GM18499 (cell line): ENCODE measurements at regions not wholly inside any gene's neighbourhood (a gene's known extent, or its start where the extent isn't known, plus 50 kb on each side); places are given as distances from the start of the nearest gene placed in this dataset.

Experiments used
- ATAC-seq: cut with Tn5 transposase; IDR thresholded peaks from one replicate; pipeline ENCODE4 v1.9.1; 2021; ENCODE audit warnings: moderate number of reproducible peaks; ENCODE audit not compliant: insufficient read depth, unreplicated experiment

DNA sequence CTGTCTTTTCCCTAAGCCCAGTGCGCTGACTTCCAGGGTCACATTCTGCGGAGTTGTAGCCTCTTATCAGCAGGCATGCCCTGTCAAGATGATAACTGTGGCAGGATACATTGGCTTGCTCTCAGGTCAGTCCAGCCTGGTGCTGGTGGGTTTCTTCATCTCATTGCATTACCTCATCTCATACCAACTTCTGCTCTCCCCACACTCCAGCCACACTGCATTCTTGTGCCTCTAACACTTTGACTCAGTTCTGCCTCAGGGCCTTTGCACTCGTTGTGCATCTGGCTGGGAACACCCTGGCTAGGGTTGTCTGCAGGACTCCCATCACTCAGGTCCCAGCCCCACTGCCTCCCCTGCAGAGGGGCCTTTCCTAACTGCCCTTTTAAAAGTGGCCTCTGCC is 110.3 kb upstream of the BACH2 start:
- ATAC-seq, result no peak

DNA sequence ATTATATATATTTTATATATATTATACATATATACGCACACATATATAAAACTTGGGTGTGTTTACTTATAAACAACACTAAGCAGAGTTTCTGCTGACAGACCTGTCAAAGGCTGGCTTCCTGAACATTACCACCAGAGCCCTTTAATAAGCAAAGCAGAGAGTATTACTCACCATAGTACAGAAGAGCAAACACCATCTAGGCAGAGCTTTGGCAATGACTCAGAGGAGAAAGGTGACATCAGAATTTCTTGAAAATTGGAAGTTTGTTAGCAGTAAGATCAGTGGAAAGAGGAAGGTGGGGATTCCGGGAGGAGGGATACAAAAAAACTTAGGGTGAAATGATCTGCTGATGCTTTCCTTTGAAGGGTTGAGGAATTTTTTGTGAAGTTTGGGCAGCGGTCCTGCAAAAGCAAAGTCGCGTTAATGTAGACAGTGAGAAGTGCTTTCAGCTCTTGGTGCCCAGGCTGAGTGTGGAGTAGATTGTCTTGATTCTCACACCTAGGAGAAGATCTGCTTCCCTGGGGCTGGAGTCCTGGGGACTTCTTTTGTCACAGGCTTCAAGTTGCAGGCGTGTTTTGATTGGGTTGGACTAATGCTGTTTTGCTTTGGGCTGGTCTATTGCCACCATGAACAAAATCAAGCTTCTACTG is 109.6 kb upstream of the BACH2 start:
- no peak for ATAC-seq

DNA sequence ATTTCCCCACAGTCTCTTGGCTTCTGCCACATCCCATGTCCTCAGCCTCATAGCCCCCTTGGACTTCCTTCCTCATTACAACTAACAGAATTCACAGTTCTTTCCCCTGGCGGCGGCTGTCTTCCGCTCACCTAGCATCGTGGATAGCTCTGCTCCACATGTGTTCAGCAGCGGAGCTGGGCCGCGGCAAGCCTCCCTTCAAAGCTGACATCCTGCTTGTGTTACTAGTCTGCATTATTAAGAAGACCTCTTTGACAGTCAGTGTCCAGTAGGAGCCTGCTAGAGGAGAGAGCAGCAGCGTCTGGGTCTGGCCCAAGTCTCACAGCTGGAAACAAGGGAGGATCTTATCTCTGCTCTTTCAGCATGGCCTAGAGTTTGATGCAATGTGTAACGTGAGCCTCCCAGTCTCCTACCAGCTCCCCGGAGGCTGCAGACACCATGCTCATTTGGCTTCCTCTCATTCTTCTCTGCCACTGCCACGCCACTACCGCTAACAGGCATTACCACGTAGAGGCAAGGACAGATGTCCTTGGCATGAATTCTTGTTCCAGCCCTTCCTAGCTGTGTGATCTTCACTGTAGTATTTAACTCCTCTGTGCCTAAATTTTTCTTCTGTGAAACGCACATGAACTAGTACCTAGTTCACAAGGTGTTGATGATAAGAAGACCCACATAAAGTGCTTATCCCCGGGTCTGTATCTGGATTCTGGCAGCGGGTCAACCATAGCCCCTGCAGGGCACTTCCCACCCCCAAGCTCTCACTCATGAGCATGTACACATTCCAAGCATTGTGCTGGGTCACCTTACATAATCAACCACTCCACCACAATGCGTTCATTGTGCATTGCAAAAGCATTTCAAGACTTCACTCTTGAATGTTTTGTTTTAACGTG is 107.1 kb upstream of the BACH2 start:
- ATAC-seq, result no peak

DNA sequence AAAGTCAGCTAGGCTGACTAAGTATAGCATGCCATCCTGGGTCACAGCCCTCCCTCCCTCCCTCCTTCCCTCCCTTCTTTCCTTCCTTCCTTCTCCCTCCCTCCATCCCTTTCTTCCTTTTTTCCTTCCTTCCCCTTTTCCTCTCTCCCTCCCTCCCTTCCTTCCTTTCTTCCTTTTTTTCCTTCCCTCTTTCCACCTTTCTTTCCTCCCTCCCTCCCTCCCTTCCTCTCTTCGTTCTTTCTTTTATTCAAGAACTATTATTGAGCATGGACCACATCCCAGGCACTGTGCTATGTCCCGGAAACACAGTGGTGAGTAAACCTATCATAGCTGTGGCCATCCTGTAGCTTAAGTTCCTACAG is 106.2 kb upstream of the BACH2 start:
- no peak for ATAC-seq

DNA sequence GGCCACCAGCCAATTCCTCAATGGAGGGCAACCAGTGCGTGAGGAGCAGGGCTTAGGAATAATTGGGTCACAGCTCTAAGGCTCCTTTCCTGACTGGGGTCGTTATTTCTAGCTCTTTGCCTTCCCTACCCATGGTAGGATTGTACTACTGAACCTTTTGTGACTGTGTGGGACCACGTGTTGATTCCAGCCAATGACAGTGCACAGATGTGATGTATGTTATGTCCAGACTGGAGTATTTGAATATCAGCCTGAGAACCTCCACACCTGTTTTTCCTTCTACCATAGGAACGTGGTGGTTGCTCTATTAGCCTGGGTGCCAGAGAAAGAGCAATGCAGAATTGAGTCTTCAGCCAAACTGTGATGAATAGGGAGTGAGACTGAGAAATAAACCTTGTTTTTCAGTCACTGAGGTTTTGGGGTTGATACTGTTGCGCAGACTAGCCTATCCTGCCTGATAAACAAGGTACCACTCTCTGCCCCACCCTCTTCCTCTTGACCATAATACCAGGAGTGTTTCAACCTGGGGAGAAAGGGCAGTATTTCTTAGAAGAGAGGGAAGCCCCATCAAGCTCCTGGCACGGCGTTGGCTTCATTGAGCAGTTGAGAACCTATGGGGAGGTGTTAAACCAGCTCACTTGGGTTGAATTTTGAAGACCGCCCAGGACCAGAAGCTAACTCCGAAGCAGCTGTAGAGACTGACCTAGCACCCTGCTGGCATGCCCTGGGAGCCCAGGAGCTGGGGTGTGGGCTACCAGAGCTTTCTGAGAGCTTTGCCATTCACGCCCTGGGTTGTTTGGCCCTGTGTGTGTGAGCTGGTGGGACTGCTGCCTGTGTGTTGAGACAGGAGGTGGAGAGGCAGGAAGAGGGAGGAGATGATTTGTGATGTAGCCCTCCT is 105.5 kb upstream of the BACH2 start:
- ATAC-seq, result no peak

DNA sequence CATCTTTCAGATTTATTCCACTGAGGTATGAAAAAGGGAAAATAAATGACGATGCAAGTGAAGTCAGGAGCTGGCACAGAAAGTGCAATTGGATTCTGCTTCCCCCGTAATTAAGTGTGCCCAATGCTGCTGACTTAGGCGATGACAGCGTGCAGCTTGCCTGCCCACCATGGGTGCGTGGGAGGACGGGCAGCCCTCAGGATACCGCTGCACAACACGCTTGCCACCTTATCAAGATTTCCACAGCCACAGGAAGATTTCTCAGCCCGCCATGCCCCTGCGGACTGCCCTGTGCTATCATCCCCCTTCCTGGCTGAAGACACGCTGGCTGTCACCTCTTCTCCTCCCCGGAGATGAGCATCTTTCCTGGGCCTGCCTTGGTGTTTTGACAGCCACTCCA is 103.3 kb upstream of the BACH2 start:
- no peak for ATAC-seq

DNA sequence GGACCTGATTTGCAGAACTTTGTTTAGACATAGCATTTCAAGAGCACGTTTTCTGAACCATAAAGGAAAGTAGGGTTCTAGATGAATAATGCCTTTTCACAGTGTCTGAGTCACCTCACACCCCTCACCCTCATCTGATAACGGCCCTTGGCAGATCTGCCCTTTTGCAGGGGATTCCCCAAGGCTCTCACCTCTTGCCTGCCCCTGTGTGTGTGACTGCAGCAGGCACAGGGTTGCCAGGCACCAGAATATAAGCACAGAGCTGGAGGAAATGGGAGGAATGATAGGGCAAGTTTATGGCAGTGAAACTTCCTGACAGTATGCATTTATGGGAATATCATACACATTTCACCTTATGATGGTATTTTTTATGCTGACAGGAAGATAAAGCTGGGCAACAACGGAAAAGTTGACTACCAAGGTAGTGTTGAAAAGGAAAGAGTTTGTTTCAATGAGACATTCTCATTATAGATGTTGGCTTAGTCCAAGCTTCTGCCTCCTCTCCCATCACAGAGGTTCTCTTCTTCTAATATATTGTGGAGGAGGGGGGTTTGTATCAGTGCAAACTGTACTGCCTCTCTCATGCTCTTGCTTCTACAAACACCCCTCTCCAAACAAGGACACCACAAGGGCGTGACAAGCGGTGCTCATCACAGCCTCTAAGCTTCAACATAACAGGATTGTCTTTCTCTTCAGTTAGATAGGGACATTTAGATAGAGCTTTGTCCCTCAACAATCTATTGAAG is 101.5 kb upstream of the BACH2 start:
- ATAC-seq, result no peak

DNA sequence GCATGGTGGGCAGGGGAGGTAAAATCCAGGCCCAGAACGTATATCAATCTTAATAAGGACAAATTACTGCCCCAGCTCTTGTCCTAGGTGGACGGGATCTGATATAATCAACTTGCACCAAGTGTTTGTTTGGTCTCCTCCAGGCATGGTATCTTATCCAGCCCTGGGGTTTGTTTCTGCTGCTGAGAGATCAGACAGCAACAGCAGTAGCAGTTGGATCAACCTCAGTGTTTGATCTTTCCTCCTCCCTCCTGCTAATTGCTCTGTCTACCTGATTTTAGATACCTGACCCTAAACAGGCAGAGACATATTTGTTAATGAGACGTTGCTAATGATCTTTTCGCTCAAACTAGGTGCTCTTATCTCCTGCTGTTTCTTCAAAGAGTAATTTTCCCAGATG is 100.4 kb upstream of the BACH2 start:
- no peak for ATAC-seq

DNA sequence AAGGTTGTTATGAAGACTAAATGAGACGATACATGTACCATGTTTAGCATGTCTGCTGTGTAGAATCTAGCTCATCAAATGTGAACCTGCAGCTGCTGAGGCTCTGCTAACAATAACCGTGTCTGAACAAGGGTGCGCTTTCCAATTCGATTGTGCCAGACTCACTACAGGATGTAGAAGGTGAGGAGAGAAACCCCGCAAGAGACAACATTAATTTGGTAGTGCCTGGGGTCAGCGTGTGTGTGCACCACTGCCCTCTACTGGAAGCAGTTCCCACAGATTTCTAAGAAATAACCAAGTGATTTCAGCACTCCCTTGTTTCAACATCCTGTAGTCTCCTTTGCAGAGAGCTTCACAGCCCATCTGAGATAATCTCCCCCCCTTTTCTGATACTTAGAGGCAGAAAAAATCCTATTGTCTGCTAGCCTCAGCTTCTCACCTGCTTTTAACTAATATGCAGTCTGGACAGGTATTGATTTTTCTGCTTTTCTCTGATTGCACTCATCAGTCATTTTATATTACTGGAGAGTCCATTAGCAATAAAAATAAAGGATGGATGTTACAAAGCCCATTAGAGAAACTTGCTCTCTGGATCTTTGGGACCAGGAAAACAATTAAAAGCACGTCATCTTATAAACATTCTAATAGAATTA is 96.7 kb upstream of the BACH2 start:
- no peak for ATAC-seq

DNA sequence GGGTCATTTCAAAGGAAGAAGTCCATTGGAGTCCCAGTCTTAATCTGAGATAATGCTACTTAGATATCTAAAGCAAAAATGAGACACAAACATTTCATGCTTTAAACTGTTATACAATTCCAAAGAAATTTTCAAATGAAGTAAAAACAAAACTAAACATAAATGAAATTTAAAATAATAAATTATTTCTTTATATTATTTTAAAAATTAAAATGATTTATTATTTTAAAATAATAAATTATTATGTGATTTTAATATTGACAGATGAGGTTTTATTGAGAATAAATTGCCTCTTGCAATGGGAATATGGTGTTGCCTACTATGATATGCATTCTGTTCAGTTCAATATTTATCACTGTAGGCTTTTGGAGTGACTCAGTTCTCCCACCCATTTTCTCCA is 93.7 kb upstream of the BACH2 start:
- no peak for ATAC-seq

DNA sequence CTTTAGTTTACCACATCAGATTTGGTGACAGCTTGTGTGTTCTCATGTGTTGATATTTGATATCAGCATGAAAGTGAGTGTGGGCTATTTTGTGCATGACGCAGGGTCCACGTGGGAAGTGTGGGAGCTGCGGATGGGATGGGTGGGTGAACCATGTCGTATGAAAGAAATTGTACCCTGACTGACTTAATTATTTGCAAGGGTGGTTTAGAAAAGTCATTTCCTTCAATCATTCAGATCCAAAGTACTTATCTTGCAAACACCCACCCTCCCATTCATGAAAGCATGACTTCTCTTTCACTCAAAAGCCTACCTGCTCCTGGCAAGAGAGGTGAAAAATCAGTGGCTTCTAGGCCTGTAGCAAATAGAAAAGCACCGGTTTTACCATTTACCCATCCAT is 91.8 kb upstream of the BACH2 start:
- no peak for ATAC-seq

DNA sequence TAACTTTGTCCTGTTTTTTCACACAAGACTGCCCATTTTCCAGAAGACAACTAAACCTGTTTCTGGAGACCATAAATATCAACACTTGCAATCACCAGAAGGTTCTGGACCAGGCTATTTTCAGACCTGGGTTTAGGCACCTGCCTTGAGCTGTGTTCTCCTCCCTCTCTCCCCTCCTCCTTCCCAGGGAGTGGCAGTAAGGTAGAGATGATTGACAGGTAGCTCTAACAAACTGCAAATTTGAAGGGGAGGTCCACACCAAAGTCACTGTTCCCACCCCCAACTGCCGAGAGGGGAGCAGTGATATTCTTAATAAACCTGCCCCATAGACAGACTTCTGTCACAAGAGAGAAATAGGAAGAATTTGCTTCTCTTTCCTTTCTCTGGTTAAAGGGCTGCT is 91.2 kb upstream of the BACH2 start:
- no peak for ATAC-seq

DNA sequence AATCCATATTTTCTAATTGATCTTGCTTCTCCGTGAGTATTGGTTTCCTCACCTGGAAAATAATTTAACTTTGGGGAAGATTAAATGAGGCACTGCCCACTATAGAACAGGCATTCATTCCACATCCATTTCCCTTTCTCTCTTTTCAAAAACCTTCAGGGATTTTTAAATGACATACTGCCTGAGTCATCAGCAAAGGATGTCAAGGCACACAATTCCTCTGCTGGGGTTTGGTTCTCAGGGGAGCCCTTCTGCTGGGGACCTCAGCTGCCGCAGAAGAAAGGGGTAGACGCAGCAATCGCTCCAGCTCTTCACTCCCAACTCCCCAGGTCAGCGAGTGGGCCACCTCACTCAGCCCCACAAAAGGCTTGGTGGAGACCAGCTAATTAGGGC is 90.7 kb upstream of the BACH2 start:
- ATAC-seq, result no peak

DNA sequence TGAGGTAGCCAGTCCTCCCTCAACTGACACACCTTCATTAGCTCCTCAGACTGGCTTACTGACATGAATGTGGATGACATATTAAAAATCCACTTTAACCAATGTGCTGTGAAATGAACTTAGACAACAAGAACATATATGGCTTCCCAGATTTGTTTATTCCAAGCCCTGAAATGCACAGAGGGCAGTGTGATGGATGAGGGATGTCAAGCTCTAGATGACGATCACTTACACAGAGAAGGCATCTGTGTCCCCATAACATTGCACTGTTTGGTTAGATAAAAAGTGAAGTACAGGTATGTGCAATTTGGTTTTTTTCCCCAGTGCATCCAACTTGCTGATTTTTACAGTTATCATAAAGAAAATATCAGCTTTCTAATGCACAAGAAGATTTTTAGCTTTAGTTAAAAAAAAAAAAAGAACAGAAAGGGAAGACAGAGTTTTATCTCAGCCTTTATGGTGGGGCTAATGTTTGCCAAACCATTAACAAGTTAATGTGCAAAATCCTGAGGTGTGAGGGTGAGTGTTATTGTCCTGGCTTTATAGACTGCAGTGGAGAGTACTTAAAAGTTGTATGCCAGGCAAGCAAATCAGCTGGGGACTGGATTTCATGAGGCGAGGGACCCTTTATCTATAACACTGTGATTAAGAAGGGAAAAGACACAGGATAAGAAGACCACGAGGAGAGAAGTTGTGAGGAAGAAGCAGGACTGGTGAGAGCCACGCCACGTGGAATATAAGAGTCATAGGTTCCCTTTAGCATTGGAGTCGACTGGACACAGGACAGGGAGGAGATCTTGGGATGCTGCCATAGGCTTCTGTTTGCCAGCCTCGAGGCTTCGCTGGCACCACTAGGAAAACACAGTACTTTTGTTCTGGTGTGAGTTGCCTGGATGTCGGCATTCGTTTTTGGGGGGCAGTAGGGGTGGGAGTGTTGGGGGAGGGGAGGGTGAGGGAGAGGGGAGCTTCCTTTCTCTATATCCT is 90.0 kb upstream of the BACH2 start:
- no peak for ATAC-seq

DNA sequence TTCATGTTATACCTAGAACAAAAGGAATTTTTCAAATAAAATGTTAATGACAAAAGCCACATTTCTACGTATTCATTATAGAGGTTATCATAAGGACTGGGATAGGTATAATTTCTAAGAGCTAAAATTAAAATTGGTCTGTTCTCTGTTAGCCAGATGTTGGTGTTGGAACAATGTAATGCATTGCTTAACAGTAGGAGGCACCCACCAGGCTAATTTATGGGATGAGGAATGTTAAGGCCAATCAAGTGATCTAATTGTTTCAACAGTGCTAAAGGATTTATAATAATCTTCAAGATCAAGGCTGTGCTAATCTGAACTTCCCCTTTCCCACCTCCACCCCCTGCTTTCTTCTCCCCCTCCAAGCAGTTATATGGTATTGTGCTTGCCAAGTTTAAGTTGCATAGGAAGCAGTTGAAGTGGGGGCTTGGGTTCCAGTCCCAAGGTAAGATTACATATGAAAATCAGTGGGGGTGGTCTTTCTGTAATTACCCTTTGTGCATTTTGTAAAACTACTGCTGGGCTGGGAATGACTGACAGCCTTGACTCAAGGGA is 89.2 kb upstream of the BACH2 start:
- no peak for ATAC-seq

DNA sequence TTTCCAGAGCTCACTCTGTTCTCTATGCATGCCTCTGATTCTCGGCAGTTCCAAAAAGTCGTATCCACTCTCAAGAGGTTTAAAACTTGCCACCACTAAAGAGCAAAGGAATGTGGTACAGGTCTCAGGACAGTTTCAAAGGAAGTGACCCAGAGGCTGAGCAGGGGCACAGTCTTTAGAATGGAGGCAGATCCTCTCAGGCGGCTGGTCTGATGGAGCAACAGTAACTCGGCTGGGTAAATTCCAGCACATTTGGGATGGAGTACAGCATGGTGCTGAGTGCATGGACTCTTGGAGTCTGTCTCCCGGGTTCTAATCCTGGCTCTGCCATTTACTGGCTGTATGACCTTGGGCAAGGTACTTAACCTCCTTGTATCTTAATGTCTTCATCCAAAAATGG is 88.1 kb upstream of the BACH2 start:
- ATAC-seq, result no peak

DNA sequence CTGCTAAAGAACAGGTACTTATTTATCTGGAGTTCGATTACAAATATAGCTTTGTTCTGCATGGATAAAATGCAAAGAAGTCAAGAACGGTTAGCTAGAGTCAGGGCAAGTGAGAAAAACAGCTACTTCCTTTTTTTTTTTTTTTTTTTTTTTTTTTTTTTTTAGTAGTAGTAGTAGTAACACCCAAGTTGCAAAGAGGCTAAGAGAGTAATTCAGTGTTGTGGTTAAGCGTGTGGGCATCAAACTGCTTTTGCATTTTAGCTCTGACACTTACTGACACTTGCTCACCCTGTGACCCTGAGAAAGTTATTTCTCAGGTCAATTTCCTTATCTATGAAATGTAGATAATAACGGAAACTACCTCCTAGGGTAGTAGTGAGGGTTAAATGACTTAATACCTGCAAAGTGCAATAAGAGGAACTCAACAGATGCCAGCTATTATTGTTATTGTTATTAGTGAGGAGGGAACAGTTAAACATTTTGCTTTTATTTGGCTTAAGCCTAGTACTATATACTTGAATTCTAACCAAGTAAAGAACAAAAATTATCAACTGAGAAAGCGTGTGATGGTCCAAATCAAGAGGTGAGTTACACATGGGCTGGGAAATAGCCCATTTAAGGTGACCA is 86.7 kb upstream of the BACH2 start:
- no peak for ATAC-seq

DNA sequence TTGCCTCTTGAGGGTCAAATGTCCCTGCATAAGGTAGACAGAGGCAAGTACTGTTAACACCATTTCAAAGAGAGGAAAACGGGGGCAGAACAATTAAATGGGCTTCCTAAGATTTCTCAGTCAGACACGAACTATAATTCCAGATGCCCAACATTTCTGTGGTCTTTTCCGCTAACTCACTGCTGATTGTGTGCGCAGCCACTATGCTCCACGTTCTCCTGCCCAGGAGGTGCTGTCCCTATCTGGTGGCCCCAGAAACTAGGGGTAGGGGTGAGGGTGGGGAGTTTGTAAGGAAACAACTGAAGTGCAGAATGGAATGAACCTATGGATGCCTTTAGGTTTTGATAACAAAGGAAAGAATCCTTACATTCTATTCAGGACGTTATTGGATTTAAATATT is 86.1 kb upstream of the BACH2 start:
- no peak for ATAC-seq
